C4-2B (cell line): ENCODE measurements at regions not wholly inside any gene's neighbourhood (a gene's known extent, or its start where the extent isn't known, plus 50 kb on each side); places are given as distances from the start of the nearest gene placed in this dataset.

ENCODE experiments used
- CTCF ChIP-seq: fragments of 450-650 bp; conservative IDR thresholded peaks from 2 replicates; pipeline ENCODE4 v1.5.1; 2017; ENCODE audit warnings: mild to moderate bottlenecking
- ZFX ChIP-seq: fragments of 450-650 bp; IDR thresholded peaks from 2 replicates; pipeline ENCODE4 v1.6.1; 2017

- TF ChIP-seq CTCF: no peak
- no peak for TF ChIP-seq ZFX
Measured at GRCh38 chr13:33908116-33908515, 90.2 kb downstream of the RFC3 start.
